Natural killer cell (primary cell): ENCODE measurements at regions not wholly inside any gene's neighbourhood (a gene's known extent, or its start where the extent isn't known, plus 50 kb on each side); places are given as distances from the start of the nearest gene placed in this dataset.

Experiments
- ATAC-seq, 3 donors: fragments of 150-1000 bp in 2 of 3; fragments of 200-7000 bp in 1 of 3; cut with Tn5 transposase; 1 replicate in 1 of 3; 2 replicates in 2 of 3; pipeline ENCODE4 v1.10.0; 2021; ENCODE audit warnings: mild to moderate bottlenecking in 2 of 3, moderate library complexity in 2 of 3
- DNase-seq, 2 donors: peaks; one replicate each; pipeline versions ENCODE4 v3.0.0 to v3.0.0-alpha.2; 2013 to 2021; ENCODE audit warnings: mixed read lengths in 1 of 2
- H3K27ac ChIP-seq: one replicate; pipeline ENCODE4 v1.5.1; 2013; ENCODE audit warnings: mild to moderate bottlenecking, low read length
- H3K27me3 ChIP-seq: one replicate; pipeline ENCODE4 v1.6.1; 2013; ENCODE audit warnings: low read length; ENCODE audit not compliant: control insufficient read depth, insufficient read depth
- H3K36me3 ChIP-seq: one replicate; pipeline ENCODE4 v1.6.1; 2013; ENCODE audit warnings: low read length; ENCODE audit not compliant: control insufficient read depth, insufficient read depth
- H3K4me1 ChIP-seq: one replicate; pipeline ENCODE4 v1.6.1; 2013; ENCODE audit warnings: low read length; ENCODE audit not compliant: control insufficient read depth, insufficient read depth
- H3K4me3 ChIP-seq: one replicate; pipeline ENCODE4 v1.5.1; 2013; ENCODE audit warnings: low read length
- H3K9me3 ChIP-seq: one replicate; pipeline ENCODE4 v1.6.1; 2013; ENCODE audit warnings: low read length; ENCODE audit not compliant: control insufficient read depth, insufficient read depth
- H3K27ac Mint-ChIP-seq, 2 donors: one replicate each; pipeline ENCODE4 v1.8.0; 2022; ENCODE audit warnings: mild to moderate bottlenecking in 2 of 2, mixed read lengths in 2 of 2, moderate library complexity in 1 of 2
- H3K27me3 Mint-ChIP-seq, 2 donors: one replicate each; pipeline ENCODE4 v1.8.0; 2022; ENCODE audit warnings: low read depth in 2 of 2, mixed read lengths in 2 of 2
- H3K36me3 Mint-ChIP-seq: one replicate; pipeline ENCODE4 v1.8.0; 2022; ENCODE audit warnings: mixed read lengths
- H3K4me1 Mint-ChIP-seq, 2 donors: one replicate each; pipeline ENCODE4 v1.8.0; 2022; ENCODE audit warnings: mixed read lengths in 2 of 2
- H3K4me3 Mint-ChIP-seq: one replicate; pipeline ENCODE4 v1.8.0; 2022; ENCODE audit warnings: mild to moderate bottlenecking, moderate library complexity, mixed read lengths
- H3K9me3 Mint-ChIP-seq, 2 donors: one replicate each; pipeline ENCODE4 v1.8.0; 2022; ENCODE audit warnings: mixed read lengths in 2 of 2
- CTCF ChIP-seq: fragments of 200-600 bp; IDR thresholded peaks from one replicate; pipeline ENCODE4 v1.8.0; 2022; ENCODE audit warnings: antibody characterized with exemption
- WGBS: methylation state at CpG from one replicate; pipeline ENCODE4 v1.1.7; 2013; ENCODE audit warnings: missing lambda C conversion rate; ENCODE audit not compliant: insufficient coverage; 5-methylcytosine and 5-hydroxymethylcytosine counted together
- intact Hi-C: fragments of 100-400 bp; cut with micrococcal nuclease; formaldehyde crosslinking; loops from one replicate; pipeline ENCODE4 v1.14.2; 2022

GRCh38 chr1:185537596-185537995, 196.6 kb upstream of the HMCN1 start:
- H3K27me3 ChIP-seq = no peaks in the 10 kb centered on the region
- H3K27ac Mint-ChIP-seq = no peak overlapping the region

GRCh38 chr1:185536165-185536920, 197.8 kb upstream of the HMCN1 start:
- no peak overlapping the region for H3K4me3 Mint-ChIP-seq
- H3K36me3 Mint-ChIP-seq = no peaks in the 10 kb centered on the region
- no peaks in the 10 kb centered on the region for H3K36me3 ChIP-seq
- peaks cover 13 to 18% of the 10 kb centered on the region in 2 donors for H3K4me1 Mint-ChIP-seq
- H3K4me3 ChIP-seq = no peak overlapping the region
- H3K27ac Mint-ChIP-seq = no peak overlapping the region
- no peak for TF ChIP-seq CTCF
- DNase-seq (no peak), ATAC-seq (no peak)
- H3K27me3 Mint-ChIP-seq = peaks cover 4 to 6% of the 10 kb centered on the region in 2 donors
- H3K27me3 ChIP-seq = no peaks in the 10 kb centered on the region
- WGBS = no CpG with 5 or more reads among the region's 3 CpGs
- H3K27ac ChIP-seq = no peak overlapping the region
- intact Hi-C loops = no loop called here
- H3K9me3 Mint-ChIP-seq = peaks cover 0 to 2% of the 10 kb centered on the region in 2 donors
- H3K9me3 ChIP-seq = peaks cover 3% of the 10 kb centered on the region
- no peaks in the 10 kb centered on the region for H3K4me1 ChIP-seq

More at GRCh38 chr1:185537596-185537995, 196.6 kb upstream of the HMCN1 start:
- DNase-seq = no peak
- Histone ChIP-seq H3K27ac (no peak overlapping the region), H3K4me3 (no peak overlapping the region), H3K9me3 (peaks cover 3% of the 10 kb centered on the region), H3K36me3 (no peaks in the 10 kb centered on the region), H3K4me1 (no peaks in the 10 kb centered on the region)
- intact Hi-C loops = no loop called here
- Mint-ChIP-seq H3K27me3 (peaks cover 4 to 6% of the 10 kb centered on the region in 2 donors), H3K36me3 (no peaks in the 10 kb centered on the region), H3K4me3 (no peak overlapping the region), H3K9me3 (no peaks in the 10 kb centered on the region), H3K4me1 (peaks cover 13 to 18% of the 10 kb centered on the region in 2 donors)
- no peak for ATAC-seq
- TF ChIP-seq CTCF = no peak
- WGBS = 100% methylated on average over 1 of the region's 2 CpGs

GRCh38 chr1:185535621-185536020, 198.6 kb upstream of the HMCN1 start:
- intact Hi-C loops = no loop called here
- ATAC-seq (no peak), DNase-seq (no peak)
- H3K27ac ChIP-seq = no peak overlapping the region
- no peaks in the 10 kb centered on the region for H3K36me3 ChIP-seq
- 88% methylated on average over 1 of the region's 2 CpGs for WGBS
- TF ChIP-seq CTCF = no peak
- Mint-ChIP-seq H3K36me3 (no peaks in the 10 kb centered on the region), H3K27ac (no peak overlapping the region), H3K9me3 (peaks cover 0 to 2% of the 10 kb centered on the region in 2 donors), H3K27me3 (peaks cover 4 to 6% of the 10 kb centered on the region in 2 donors), H3K4me3 (no peak overlapping the region), H3K4me1 (peaks cover 13 to 18% of the 10 kb centered on the region in 2 donors)
- H3K4me3 ChIP-seq = no peak overlapping the region
- no peaks in the 10 kb centered on the region for H3K27me3 ChIP-seq
- H3K9me3 ChIP-seq = peaks cover 3% of the 10 kb centered on the region
- no peaks in the 10 kb centered on the region for H3K4me1 ChIP-seq

- TF ChIP-seq CTCF = no peak
- Histone ChIP-seq H3K4me1 (no peaks in the 10 kb centered on the region), H3K27ac (no peak overlapping the region), H3K9me3 (no peaks in the 10 kb centered on the region), H3K4me3 (no peak overlapping the region), H3K36me3 (no peaks in the 10 kb centered on the region), H3K27me3 (no peaks in the 10 kb centered on the region)
- no peak overlapping the region for H3K4me3 Mint-ChIP-seq
- H3K9me3 Mint-ChIP-seq = peaks cover 0 to 2% of the 10 kb centered on the region in 2 donors
- peaks cover 12 to 16% of the 10 kb centered on the region in 2 donors for H3K4me1 Mint-ChIP-seq
- DNase-seq (no peak), ATAC-seq (no peak)
- 54% methylated on average over 5 of the region's 6 CpGs for WGBS
- no peaks in the 10 kb centered on the region for H3K36me3 Mint-ChIP-seq
- H3K27me3 Mint-ChIP-seq = peaks cover 4 to 6% of the 10 kb centered on the region in 2 donors
- H3K27ac Mint-ChIP-seq = no peak overlapping the region
- intact Hi-C loops = no loop called here
These were observed 199.4 kb upstream of the HMCN1 start for GRCh38 chr1:185534801-185535200.
